ENCODE measurements at regions not wholly inside any gene's neighbourhood (a gene's known extent, or its start where the extent isn't known, plus 50 kb on each side); places are given as distances from the start of the nearest gene placed in this dataset.
"Not testable (repeated sequence)": the region's sequence is repeated elsewhere in the genome, so short reads cannot be mapped to it uniquely, and the experiment has no call there.

DNA sequence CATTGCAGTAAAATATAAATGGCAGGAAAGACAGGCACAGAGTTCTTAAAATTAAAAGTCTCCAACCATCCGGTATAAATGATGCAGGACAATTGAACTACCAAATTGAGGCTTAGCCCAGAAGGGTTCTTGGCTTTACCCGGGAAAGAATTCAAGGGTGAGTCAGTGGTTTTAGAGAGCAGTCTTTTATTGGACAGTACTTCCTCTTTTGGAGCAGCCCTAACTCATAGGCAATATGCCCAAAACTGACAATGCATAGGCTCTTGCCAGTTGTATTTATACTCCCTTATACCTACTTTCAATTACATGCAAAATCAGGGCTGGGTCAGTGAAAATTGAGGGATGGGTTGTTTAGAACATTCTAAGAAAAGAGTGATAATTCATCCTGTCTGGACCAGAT lies 1628.9 kb upstream of the PRMT6 start:
- Histone ChIP-seq H3K36me3 (ENCODE audit: control insufficient read depth in 1 of 2, insufficient read depth in 2 of 2, low read length in 1 of 2) (no peaks in the 10 kb centered on the region), H3K4me1 (ENCODE audit: control insufficient read depth in 1 of 2, insufficient read depth in 2 of 2, low read length in 2 of 2) (no peaks in the 10 kb centered on the region), H3K9me3 (ENCODE audit: control insufficient read depth, low read length) (no peaks in the 10 kb centered on the region), H3K27ac (ENCODE audit: low read depth in 1 of 2, low read length in 2 of 2) (no peak overlapping the region), H3K4me3 (ENCODE audit: low read length in 2 of 2) (no peak overlapping the region), H3K27me3 (ENCODE audit: control insufficient read depth in 1 of 2, insufficient read depth in 2 of 2, low read length in 1 of 2) (no peaks in the 10 kb centered on the region)
- 42 to 45% methylated on average over 2 of the region's 2 CpGs for WGBS, 2 donors
- intact Hi-C loops (cut with DNase I): no loop called here
- ATAC-seq (ENCODE audit: low FRiP score): no peak
- DNase-seq: no peak

DNA sequence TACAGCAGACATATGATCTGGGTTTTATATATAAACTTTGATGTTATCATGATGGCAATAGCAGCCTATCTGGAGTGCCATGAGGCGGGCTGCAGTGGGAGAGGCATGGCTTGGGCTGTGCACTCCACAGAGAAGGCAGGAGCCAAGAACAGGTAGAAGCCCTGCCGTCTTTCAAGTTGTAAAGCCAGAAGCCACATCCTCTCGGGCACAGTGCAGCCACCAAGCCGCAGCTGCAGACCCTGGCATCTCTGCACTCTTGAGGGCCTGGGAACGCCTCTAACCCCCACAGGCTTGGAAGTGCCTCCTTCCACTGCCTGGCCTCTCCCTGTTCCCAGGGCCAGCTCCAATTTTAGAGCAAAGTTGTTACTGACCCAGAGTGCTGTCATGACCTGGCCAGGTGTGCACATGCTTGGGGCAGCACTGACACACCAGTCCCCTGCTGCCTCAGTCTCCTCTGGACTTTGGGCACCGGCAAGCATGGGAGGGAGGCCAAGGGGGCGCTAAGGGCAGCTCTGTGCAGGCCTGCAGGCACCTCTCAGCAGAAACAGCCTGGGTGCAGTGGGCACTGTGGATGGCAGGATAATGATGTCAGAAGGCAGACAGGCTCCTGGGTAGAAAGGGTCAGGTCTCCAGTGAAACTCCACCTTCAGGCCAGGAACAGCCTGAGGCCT lies 1619.8 kb upstream of the PRMT6 start:
- intact Hi-C loops (cut with DNase I): no loop called here

GRCh38 chr1:105437847-105438246 lies 1618.6 kb upstream of the PRMT6 start:
- H3K36me3 ChIP-seq (ENCODE audit: control insufficient read depth in 1 of 2, insufficient read depth in 2 of 2, low read length in 1 of 2): no peaks in the 10 kb centered on the region
- no peaks in the 10 kb centered on the region for H3K9me3 ChIP-seq (ENCODE audit: control insufficient read depth, low read length)
- H3K27me3 ChIP-seq (ENCODE audit: control insufficient read depth in 1 of 2, insufficient read depth in 2 of 2, low read length in 1 of 2): peaks cover 0 to 1% of the 10 kb centered on the region in 2 donors
- intact Hi-C loops (cut with DNase I): no loop called here
- H3K27ac ChIP-seq (ENCODE audit: low read depth in 1 of 2, low read length in 2 of 2): no peak overlapping the region
- DNase-seq (no peak), ATAC-seq (ENCODE audit: low FRiP score) (peak; percentile 23)
- H3K4me3 ChIP-seq (ENCODE audit: low read length in 2 of 2): no peak overlapping the region
- H3K4me1 ChIP-seq (ENCODE audit: control insufficient read depth in 1 of 2, insufficient read depth in 2 of 2, low read length in 2 of 2): no peaks in the 10 kb centered on the region
- 72 to 79% methylated on average over 1 of the region's 1 CpG for WGBS, 2 donors

More for the DNA sequence above, 1619.8 kb upstream of the PRMT6 start:
- H3K4me3 ChIP-seq (ENCODE audit: low read length in 2 of 2): no peak overlapping the region
- H3K27ac ChIP-seq (ENCODE audit: low read depth in 1 of 2, low read length in 2 of 2): no peak overlapping the region
- DNase-seq (no peak), ATAC-seq (ENCODE audit: low FRiP score) (no peak)
- no peaks in the 10 kb centered on the region for H3K36me3 ChIP-seq (ENCODE audit: control insufficient read depth in 1 of 2, insufficient read depth in 2 of 2, low read length in 1 of 2)
- no peaks in the 10 kb centered on the region for H3K27me3 ChIP-seq (ENCODE audit: control insufficient read depth in 1 of 2, insufficient read depth in 2 of 2, low read length in 1 of 2)
- no peaks in the 10 kb centered on the region for H3K4me1 ChIP-seq (ENCODE audit: control insufficient read depth in 1 of 2, insufficient read depth in 2 of 2, low read length in 2 of 2)
- no peaks in the 10 kb centered on the region for H3K9me3 ChIP-seq (ENCODE audit: control insufficient read depth, low read length)
- 81 to 84% methylated on average over 7 of the region's 7 CpGs for WGBS, 2 donors

DNA sequence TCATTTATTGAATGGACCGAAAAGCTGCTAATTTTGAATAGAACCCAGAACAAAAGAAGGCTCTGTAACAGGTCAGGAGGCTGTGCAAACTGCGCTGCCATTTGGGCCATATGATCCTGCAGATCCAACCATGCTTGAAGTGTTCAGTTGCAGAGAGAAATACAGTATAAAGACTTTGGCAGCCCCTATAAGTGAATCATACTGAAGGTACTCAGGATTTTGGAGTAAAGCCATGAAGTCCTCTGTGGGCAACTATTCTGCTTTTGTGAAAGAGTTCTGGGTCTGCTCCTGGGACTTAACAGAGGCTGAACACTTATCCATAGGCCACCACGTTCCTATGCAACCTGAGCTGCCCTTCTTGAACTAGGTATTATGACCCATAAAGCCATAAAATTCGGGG lies 1613.6 kb upstream of the PRMT6 start:
- Histone ChIP-seq H3K4me3 (ENCODE audit: low read length in 2 of 2) (no peak overlapping the region), H3K27ac (ENCODE audit: low read depth in 1 of 2, low read length in 2 of 2) (no peak overlapping the region), H3K9me3 (ENCODE audit: control insufficient read depth, low read length) (no peaks in the 10 kb centered on the region), H3K4me1 (ENCODE audit: control insufficient read depth in 1 of 2, insufficient read depth in 2 of 2, low read length in 2 of 2) (no peaks in the 10 kb centered on the region), H3K36me3 (ENCODE audit: control insufficient read depth in 1 of 2, insufficient read depth in 2 of 2, low read length in 1 of 2) (no peaks in the 10 kb centered on the region), H3K27me3 (ENCODE audit: control insufficient read depth in 1 of 2, insufficient read depth in 2 of 2, low read length in 1 of 2) (peaks cover 0 to 1% of the 10 kb centered on the region in 2 donors)
- ATAC-seq (ENCODE audit: low FRiP score): no peak
- intact Hi-C loops (cut with DNase I): no loop called here
- no peak for DNase-seq
- 58 to 72% methylated on average over 4 of the region's 4 CpGs for whole genome bisulfite sequencing, 2 donors

- Histone ChIP-seq H3K27me3 (ENCODE audit: control insufficient read depth in 1 of 2, insufficient read depth in 2 of 2, low read length in 1 of 2) (no peaks in the 10 kb centered on the region), H3K4me3 (ENCODE audit: low read length in 2 of 2) (no peak overlapping the region), H3K27ac (ENCODE audit: low read depth in 1 of 2, low read length in 2 of 2) (no peak overlapping the region), H3K4me1 (ENCODE audit: control insufficient read depth in 1 of 2, insufficient read depth in 2 of 2, low read length in 2 of 2) (no peaks in the 10 kb centered on the region), H3K9me3 (ENCODE audit: control insufficient read depth, low read length) (no peaks in the 10 kb centered on the region), H3K36me3 (ENCODE audit: control insufficient read depth in 1 of 2, insufficient read depth in 2 of 2, low read length in 1 of 2) (no peaks in the 10 kb centered on the region)
- ATAC-seq (ENCODE audit: low FRiP score) (no peak), DNase-seq (no peak)
- intact Hi-C loops (cut with DNase I): no loop called here
These were observed 1596.7 kb upstream of the PRMT6 start for GRCh38 chr1:105459759-105460158.

GRCh38 chr1:105462308-105462707 lies 1594.2 kb upstream of the PRMT6 start:
- DNase-seq (no peak), ATAC-seq (ENCODE audit: low FRiP score) (no peak)
- no peak overlapping the region for H3K4me3 ChIP-seq (ENCODE audit: low read length in 2 of 2)
- H3K27me3 ChIP-seq (ENCODE audit: control insufficient read depth in 1 of 2, insufficient read depth in 2 of 2, low read length in 1 of 2): no peaks in the 10 kb centered on the region
- no peak overlapping the region for H3K27ac ChIP-seq (ENCODE audit: low read depth in 1 of 2, low read length in 2 of 2)
- H3K4me1 ChIP-seq (ENCODE audit: control insufficient read depth in 1 of 2, insufficient read depth in 2 of 2, low read length in 2 of 2): no peaks in the 10 kb centered on the region
- no peaks in the 10 kb centered on the region for H3K36me3 ChIP-seq (ENCODE audit: control insufficient read depth in 1 of 2, insufficient read depth in 2 of 2, low read length in 1 of 2)
- H3K9me3 ChIP-seq (ENCODE audit: control insufficient read depth, low read length): no peaks in the 10 kb centered on the region
- intact Hi-C loops (cut with DNase I): no loop called here
- 74% methylated on average over 2 of the region's 2 CpGs for WGBS, 2 donors

- Histone ChIP-seq H3K36me3 (ENCODE audit: control insufficient read depth in 1 of 2, insufficient read depth in 2 of 2, low read length in 1 of 2) (no peaks in the 10 kb centered on the region), H3K27me3 (ENCODE audit: control insufficient read depth in 1 of 2, insufficient read depth in 2 of 2, low read length in 1 of 2) (no peaks in the 10 kb centered on the region), H3K4me3 (ENCODE audit: low read length in 2 of 2) (no peak overlapping the region), H3K4me1 (ENCODE audit: control insufficient read depth in 1 of 2, insufficient read depth in 2 of 2, low read length in 2 of 2) (no peaks in the 10 kb centered on the region), H3K27ac (ENCODE audit: low read depth in 1 of 2, low read length in 2 of 2) (no peak overlapping the region), H3K9me3 (ENCODE audit: control insufficient read depth, low read length) (no peaks in the 10 kb centered on the region)
- intact Hi-C loops (cut with DNase I): no loop called here
- ATAC-seq (ENCODE audit: low FRiP score) (no peak), DNase-seq (no peak)
These were observed 1588.9 kb upstream of the PRMT6 start for GRCh38 chr1:105467549-105467948.

DNA sequence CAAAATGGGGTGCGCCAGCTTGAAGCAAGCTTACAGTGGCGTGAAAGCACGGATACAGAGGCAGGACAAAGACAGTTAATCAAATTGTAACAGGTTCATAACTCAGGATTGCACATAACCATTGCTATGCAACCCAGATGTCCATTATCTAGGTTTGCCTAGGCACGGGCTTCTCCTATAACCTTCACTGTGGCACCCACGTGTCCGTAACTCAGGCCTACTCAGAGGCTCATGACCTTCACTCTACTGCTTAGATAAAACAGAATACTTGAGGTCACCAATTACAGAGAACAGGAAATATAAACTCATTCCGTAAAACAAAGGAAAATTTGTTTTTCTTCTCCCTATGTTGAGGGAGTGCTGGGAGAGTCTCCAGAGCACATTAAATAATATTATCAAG lies 1585.9 kb upstream of the PRMT6 start:
- H3K9me3 ChIP-seq (ENCODE audit: control insufficient read depth, low read length); intact Hi-C loops (cut with DNase I); H3K36me3 ChIP-seq (ENCODE audit: control insufficient read depth in 1 of 2, insufficient read depth in 2 of 2, low read length in 1 of 2); H3K27ac ChIP-seq (ENCODE audit: low read depth in 1 of 2, low read length in 2 of 2); ATAC-seq (ENCODE audit: low FRiP score); H3K27me3 ChIP-seq (ENCODE audit: control insufficient read depth in 1 of 2, insufficient read depth in 2 of 2, low read length in 1 of 2); H3K4me3 ChIP-seq (ENCODE audit: low read length in 2 of 2); DNase-seq; H3K4me1 ChIP-seq (ENCODE audit: control insufficient read depth in 1 of 2, insufficient read depth in 2 of 2, low read length in 2 of 2): not testable (repeated sequence)
- WGBS, 2 donors: 70 to 82% methylated on average over 7 of the region's 7 CpGs

DNA sequence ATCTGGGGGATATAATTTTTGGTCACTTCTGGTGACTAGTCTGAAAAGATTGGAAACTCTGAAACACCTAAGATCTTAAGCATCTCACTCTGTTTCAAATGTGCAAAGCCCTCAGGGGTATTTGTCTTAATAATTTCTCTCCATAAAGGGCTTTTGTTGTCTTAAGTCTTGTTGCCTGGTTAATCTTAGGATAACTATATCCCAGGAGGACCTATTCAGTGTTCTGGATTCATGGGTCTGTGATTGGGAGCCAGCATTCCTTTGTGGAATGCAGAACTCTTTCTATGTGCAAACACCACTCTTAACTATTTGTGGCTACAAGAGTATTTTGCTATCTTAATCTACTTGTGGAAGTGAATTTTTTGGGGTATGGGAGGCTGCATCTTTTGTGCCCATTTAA lies 1573.0 kb upstream of the PRMT6 start:
- Histone ChIP-seq H3K27me3 (ENCODE audit: control insufficient read depth in 1 of 2, insufficient read depth in 2 of 2, low read length in 1 of 2) (no peaks in the 10 kb centered on the region), H3K4me1 (ENCODE audit: control insufficient read depth in 1 of 2, insufficient read depth in 2 of 2, low read length in 2 of 2) (no peaks in the 10 kb centered on the region), H3K36me3 (ENCODE audit: control insufficient read depth in 1 of 2, insufficient read depth in 2 of 2, low read length in 1 of 2) (no peaks in the 10 kb centered on the region), H3K4me3 (ENCODE audit: low read length in 2 of 2) (no peak overlapping the region), H3K9me3 (ENCODE audit: control insufficient read depth, low read length) (peaks cover 1% of the 10 kb centered on the region), H3K27ac (ENCODE audit: low read depth in 1 of 2, low read length in 2 of 2) (no peak overlapping the region)
- intact Hi-C loops (cut with DNase I): no loop called here
- no peak for DNase-seq
- no peak for ATAC-seq (ENCODE audit: low FRiP score)
